A673 (cell line): ENCODE measurements at regions not wholly inside any gene's neighbourhood (a gene's known extent, or its start where the extent isn't known, plus 50 kb on each side); places are given as distances from the start of the nearest gene placed in this dataset.

Experiments used
- BruUV-seq: library from RNA; stranded (reverse); fragments of 400-500 nt; replicated peaks from 2 replicates; lab custom pipeline; 2021; lab: Mats Ljungman, UMichigan
- CTCF ChIA-PET: fragments of 300-600 bp; sonication (Branson Sonifier 250); formaldehyde crosslinking; loops from one replicate; lab custom pipeline; 2022; ENCODE audit warnings: antibody characterized with exemption; lab: Charles Lee
- POLR2A ChIA-PET: fragments of 300-600 bp; sonication (Branson Sonifier 250); formaldehyde crosslinking; loops from one replicate; lab custom pipeline; 2022; ENCODE audit warnings: antibody characterized with exemption; ENCODE audit not compliant: low non-redundant PET; lab: Charles Lee
- DNase-seq: peaks from one replicate; pipeline ENCODE4 v3.0.0-alpha.2; 2015; ENCODE audit warnings: low spot score
- H3K27ac ChIP-seq: fragments of 200-600 bp; sonication (generic); 2 replicates; pipeline ENCODE4 v1.5.1; 2016; ENCODE audit warnings: mixed run types, low read depth, mild to moderate bottlenecking, mixed read lengths, antibody characterized with exemption, low read length; ENCODE audit not compliant: poor library complexity, severe bottlenecking
- H3K27me3 ChIP-seq: fragments of 200-600 bp; sonication (generic); replicated peaks from 2 replicates; pipeline ENCODE4 v1.6.1; 2017; ENCODE audit warnings: mixed run types, low read depth, mild to moderate bottlenecking, mixed read lengths, antibody characterized with exemption, low read length; ENCODE audit not compliant: insufficient read depth, poor library complexity
- H3K36me3 ChIP-seq: fragments of 200-600 bp; sonication (generic); 2 replicates; pipeline ENCODE4 v1.6.1; 2016; ENCODE audit warnings: mixed run types, mild to moderate bottlenecking, mixed read lengths, antibody characterized with exemption, low read length; ENCODE audit not compliant: insufficient read depth, poor library complexity, severe bottlenecking
- H3K4me1 ChIP-seq: fragments of 200-600 bp; sonication (generic); 2 replicates; pipeline ENCODE4 v1.6.1; 2017; ENCODE audit warnings: mixed run types, mild to moderate bottlenecking, mixed read lengths, antibody characterized with exemption, low read length; ENCODE audit not compliant: insufficient read depth, poor library complexity, severe bottlenecking
- H3K4me3 ChIP-seq: fragments of 200-600 bp; sonication (generic); 2 replicates; pipeline ENCODE4 v1.5.1; 2016; ENCODE audit warnings: low read depth, mixed run types, mild to moderate bottlenecking, mixed read lengths, low read length; ENCODE audit not compliant: poor library complexity, severe bottlenecking
- H3K9me3 ChIP-seq: fragments of 200-600 bp; sonication (generic); 2 replicates; pipeline ENCODE4 v1.6.1; 2016; ENCODE audit warnings: mixed run types, low read depth, mild to moderate bottlenecking, mixed read lengths, antibody characterized with exemption, low read length; ENCODE audit not compliant: poor library complexity, severe bottlenecking
- EZH2 ChIP-seq: fragments of 200-600 bp; sonication (generic); IDR thresholded peaks from 2 replicates; pipeline ENCODE4 v1.6.1; 2017; ENCODE audit warnings: borderline replicate concordance, low read depth, mild to moderate bottlenecking, mixed read lengths, antibody characterized with exemption, low read length; ENCODE audit not compliant: poor library complexity, severe bottlenecking
- intact Hi-C: fragments of 100-400 bp; cut with micrococcal nuclease; formaldehyde crosslinking; loops from one replicate; pipeline ENCODE4 v1.10.0; 2022; ENCODE audit not compliant: unreplicated experiment
- TF ChIP-seq, protein P1 (sequence below): fragments of 300-800, 200-600 bp; sonication (generic); conservative IDR thresholded peaks from 2 replicates; pipeline ENCODE4 v1.5.1; 2017; ENCODE audit warnings: low read depth, mild to moderate bottlenecking, antibody characterized with exemption, low read length, moderate library complexity, mixed read lengths

DNA sequence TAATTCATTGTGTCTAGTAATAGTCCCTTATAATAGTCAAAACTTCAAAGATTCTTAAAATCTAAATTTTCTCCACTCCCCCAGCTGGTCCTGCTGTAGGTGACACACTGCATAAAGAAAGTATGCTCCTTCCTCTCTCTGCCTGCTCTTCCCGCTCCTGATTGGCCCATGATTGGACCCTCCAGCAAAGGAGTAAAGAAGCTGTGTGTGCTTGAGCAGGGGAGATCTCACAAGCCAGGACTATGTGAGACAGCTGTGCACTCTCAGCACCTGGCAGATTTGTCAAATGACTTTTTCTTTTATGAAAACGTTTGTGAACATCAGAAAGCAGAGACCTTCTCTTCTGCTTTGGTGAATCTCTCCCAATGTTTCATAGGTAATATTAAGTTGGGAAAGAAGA is 274.8 kb upstream of the LYPLAL1 start:
- ChIA-PET CTCF (no interaction called here), POLR2A (no interaction called here)
- H3K27ac ChIP-seq: no peak overlapping the region
- H3K9me3 ChIP-seq: no peaks in the 10 kb centered on the region
- H3K36me3 ChIP-seq: no peaks in the 10 kb centered on the region
- H3K4me3 ChIP-seq: no peak overlapping the region
- DNase-seq: no peak
- no peak for TF ChIP-seq EZH2
- TF ChIP-seq, protein P1, sequence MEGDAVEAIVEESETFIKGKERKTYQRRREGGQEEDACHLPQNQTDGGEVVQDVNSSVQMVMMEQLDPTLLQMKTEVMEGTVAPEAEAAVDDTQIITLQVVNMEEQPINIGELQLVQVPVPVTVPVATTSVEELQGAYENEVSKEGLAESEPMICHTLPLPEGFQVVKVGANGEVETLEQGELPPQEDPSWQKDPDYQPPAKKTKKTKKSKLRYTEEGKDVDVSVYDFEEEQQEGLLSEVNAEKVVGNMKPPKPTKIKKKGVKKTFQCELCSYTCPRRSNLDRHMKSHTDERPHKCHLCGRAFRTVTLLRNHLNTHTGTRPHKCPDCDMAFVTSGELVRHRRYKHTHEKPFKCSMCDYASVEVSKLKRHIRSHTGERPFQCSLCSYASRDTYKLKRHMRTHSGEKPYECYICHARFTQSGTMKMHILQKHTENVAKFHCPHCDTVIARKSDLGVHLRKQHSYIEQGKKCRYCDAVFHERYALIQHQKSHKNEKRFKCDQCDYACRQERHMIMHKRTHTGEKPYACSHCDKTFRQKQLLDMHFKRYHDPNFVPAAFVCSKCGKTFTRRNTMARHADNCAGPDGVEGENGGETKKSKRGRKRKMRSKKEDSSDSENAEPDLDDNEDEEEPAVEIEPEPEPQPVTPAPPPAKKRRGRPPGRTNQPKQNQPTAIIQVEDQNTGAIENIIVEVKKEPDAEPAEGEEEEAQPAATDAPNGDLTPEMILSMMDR: no peak
- intact Hi-C loops: no loop called here
- H3K4me1 ChIP-seq: no peaks in the 10 kb centered on the region
- H3K27me3 ChIP-seq: peaks cover 75% of the 10 kb centered on the region
- BruUV-seq: no TSS peak

DNA sequence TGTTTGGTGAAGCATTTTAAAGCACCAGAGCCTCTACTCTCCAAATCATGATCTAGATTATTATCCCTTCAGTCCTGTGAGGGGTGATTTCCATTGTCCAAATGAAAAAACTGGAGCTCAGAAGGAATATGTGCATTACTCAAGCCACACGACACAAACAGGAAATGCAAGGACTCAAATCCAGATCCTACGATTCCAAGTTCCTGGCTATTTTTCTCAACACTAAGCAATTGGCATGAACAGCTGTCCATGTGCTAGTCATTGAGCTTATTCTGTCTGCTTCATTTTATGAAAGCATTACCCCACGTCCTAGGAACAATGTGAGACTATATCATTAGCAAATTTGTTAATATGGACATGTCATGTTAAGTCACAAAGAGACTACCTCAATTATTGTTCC is 273.1 kb upstream of the LYPLAL1 start:
- Histone ChIP-seq H3K9me3 (no peaks in the 10 kb centered on the region), H3K27ac (no peak overlapping the region), H3K4me3 (no peak overlapping the region), H3K27me3 (peaks cover 79% of the 10 kb centered on the region), H3K36me3 (no peaks in the 10 kb centered on the region), H3K4me1 (no peaks in the 10 kb centered on the region)
- CTCF ChIA-PET: no interaction called here
- intact Hi-C loops: no loop called here
- no peak for TF ChIP-seq EZH2
- TF ChIP-seq, protein P1: no peak
- BruUV-seq: no TSS peak
- no peak for DNase-seq
- POLR2A ChIA-PET: no interaction called here

DNA sequence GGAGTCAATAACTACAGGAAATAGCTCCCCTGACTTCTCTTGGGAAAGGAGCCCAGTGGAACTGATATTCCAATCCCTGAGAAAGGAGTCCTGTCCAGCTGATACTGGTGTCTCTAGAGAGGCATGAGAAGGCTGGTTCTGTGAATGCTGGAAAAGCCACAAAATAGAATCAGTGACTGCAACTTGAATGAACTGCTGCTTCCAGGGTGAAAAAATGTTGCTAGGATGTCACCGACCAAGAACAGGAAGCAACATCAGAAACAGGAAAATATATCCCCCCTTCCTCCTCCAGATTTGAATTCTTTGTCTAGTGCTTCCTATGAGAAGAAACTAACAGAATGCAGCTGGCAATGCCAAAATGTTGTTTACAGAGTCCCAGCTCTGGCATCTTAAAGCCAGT is 269.3 kb upstream of the LYPLAL1 start:
- Histone ChIP-seq H3K9me3 (no peaks in the 10 kb centered on the region), H3K27me3 (peaks cover 74% of the 10 kb centered on the region), H3K27ac (no peak overlapping the region), H3K36me3 (no peaks in the 10 kb centered on the region), H3K4me1 (no peaks in the 10 kb centered on the region), H3K4me3 (no peak overlapping the region)
- TF ChIP-seq EZH2: no peak
- TF ChIP-seq, protein P1: no peak
- ChIA-PET POLR2A (no interaction called here), CTCF (no interaction called here)
- intact Hi-C loops: no loop called here
- BruUV-seq: no TSS peak
- no peak for DNase-seq
